Erythroblast (primary cell): ENCODE measurements at regions not wholly inside any gene's neighbourhood (a gene's known extent, or its start where the extent isn't known, plus 50 kb on each side); places are given as distances from the start of the nearest gene placed in this dataset.

Experiments used
- GATA1 ChIP-seq: IDR thresholded peaks from 2 replicates; pipeline ENCODE4 v1.6.1; 2011; ENCODE audit warnings: low read depth, mild to moderate bottlenecking, control low read depth, low read length, moderate library complexity
- POLR2A ChIP-seq: IDR thresholded peaks from 2 replicates; pipeline ENCODE4 v1.6.1; 2011; ENCODE audit warnings: mild to moderate bottlenecking, low read length

DNA sequence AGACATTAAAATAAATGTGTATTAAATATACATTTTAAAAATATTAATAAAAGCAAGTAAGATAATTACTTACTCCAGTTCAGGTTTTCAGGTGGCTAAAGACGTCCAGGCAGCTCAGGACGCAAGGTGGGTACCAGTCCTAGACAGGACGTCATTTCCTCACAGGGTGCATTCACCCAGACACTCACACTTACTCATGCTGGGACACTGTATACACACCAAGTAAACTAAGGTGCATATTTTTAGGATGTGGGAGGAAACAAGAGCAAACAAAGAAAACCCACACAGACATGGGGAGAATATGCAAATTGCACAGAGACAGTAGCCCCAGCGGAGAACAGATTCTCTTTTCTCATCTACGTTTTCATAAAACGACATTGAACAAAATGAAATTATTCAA is 457.9 kb downstream of the BRINP3 start:
- no peak for TF ChIP-seq POLR2A
- no peak for TF ChIP-seq GATA1
